KMS-11 (cell line): ENCODE measurements at regions not wholly inside any gene's neighbourhood (a gene's known extent, or its start where the extent isn't known, plus 50 kb on each side); places are given as distances from the start of the nearest gene placed in this dataset.

Experiments used
- H2AFZ ChIP-seq: fragments of 200-600 bp; sonication (generic); 2 replicates; pipeline ENCODE4 v1.6.1; 2016; ENCODE audit warnings: antibody characterized with exemption, mixed run types, low read depth
- H3K27ac ChIP-seq: fragments of 200-600 bp; sonication (generic); 2 replicates; pipeline ENCODE4 v1.6.1; 2016; ENCODE audit warnings: mild to moderate bottlenecking, mixed run types
- H3K27me3 ChIP-seq: fragments of 200-600 bp; sonication (generic); 2 replicates; pipeline ENCODE4 v1.6.1; 2017; ENCODE audit warnings: mild to moderate bottlenecking, low read depth, mixed run types, moderate library complexity; ENCODE audit not compliant: insufficient read depth
- H3K36me3 ChIP-seq: fragments of 200-600 bp; sonication (generic); 2 replicates; pipeline ENCODE4 v1.6.1; 2017; ENCODE audit warnings: mild to moderate bottlenecking, mixed run types; ENCODE audit not compliant: insufficient read depth
- H3K4me1 ChIP-seq: fragments of 200-600 bp; sonication (generic); 2 replicates; pipeline ENCODE4 v1.6.1; 2016; ENCODE audit warnings: mild to moderate bottlenecking, low read depth, mixed run types; ENCODE audit not compliant: poor library complexity, severe bottlenecking
- H3K4me2 ChIP-seq: fragments of 200-600 bp; sonication (generic); 2 replicates; pipeline ENCODE4 v1.7.0; 2016; ENCODE audit warnings: mild to moderate bottlenecking, mixed run types
- H3K4me3 ChIP-seq: fragments of 200-600 bp; sonication (generic); IDR thresholded peaks from 2 replicates; pipeline ENCODE4 v1.6.1; 2017; ENCODE audit warnings: low read depth, low read length, mixed read lengths; ENCODE audit not compliant: insufficient read depth
- H3K79me2 ChIP-seq: fragments of 200-600 bp; sonication (generic); 2 replicates; pipeline ENCODE4 v1.6.1; 2016; ENCODE audit warnings: low read depth, mixed run types; ENCODE audit not compliant: insufficient read depth
- H3K9ac ChIP-seq: fragments of 200-600 bp; sonication (generic); 2 replicates; pipeline ENCODE4 v1.6.1; 2016; ENCODE audit warnings: mild to moderate bottlenecking, mixed run types
- H4K20me1 ChIP-seq: fragments of 200-600 bp; sonication (generic); 2 replicates; pipeline ENCODE4 v1.6.1; 2016; ENCODE audit warnings: mild to moderate bottlenecking, mixed run types; ENCODE audit not compliant: insufficient read depth
- TF ChIP-seq, protein P1 (sequence below): fragments of 200-600 bp; sonication (generic); conservative IDR thresholded peaks from 2 replicates; pipeline ENCODE4 v1.6.1; 2017; ENCODE audit warnings: low read depth, mild to moderate bottlenecking, antibody characterized with exemption, low read length, moderate library complexity, mixed read lengths

DNA sequence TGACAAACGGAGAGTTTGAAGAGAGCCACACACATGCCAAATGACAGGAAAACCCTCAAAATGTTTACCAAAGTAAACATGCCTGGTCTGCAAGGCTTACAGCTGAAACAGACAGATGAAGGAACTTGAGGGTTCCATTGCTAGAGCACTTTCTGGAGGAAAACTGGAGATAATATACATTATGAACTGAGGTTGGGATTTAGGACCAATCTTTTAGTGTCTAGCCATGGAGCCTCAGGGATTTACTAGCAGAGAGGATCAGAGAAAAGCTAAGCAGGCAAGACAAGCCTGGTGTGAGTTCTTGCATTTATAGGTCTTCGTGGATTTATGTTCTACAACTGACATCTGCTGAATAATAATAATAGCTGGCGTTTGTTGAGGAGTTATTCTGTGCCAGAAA lies 205.3 kb downstream of the AEBP2 start:
- TF ChIP-seq, protein P1, sequence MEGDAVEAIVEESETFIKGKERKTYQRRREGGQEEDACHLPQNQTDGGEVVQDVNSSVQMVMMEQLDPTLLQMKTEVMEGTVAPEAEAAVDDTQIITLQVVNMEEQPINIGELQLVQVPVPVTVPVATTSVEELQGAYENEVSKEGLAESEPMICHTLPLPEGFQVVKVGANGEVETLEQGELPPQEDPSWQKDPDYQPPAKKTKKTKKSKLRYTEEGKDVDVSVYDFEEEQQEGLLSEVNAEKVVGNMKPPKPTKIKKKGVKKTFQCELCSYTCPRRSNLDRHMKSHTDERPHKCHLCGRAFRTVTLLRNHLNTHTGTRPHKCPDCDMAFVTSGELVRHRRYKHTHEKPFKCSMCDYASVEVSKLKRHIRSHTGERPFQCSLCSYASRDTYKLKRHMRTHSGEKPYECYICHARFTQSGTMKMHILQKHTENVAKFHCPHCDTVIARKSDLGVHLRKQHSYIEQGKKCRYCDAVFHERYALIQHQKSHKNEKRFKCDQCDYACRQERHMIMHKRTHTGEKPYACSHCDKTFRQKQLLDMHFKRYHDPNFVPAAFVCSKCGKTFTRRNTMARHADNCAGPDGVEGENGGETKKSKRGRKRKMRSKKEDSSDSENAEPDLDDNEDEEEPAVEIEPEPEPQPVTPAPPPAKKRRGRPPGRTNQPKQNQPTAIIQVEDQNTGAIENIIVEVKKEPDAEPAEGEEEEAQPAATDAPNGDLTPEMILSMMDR = no peak
- H3K4me3 ChIP-seq = no peak overlapping the region
- H3K4me1 ChIP-seq = peaks cover 8% of the 10 kb centered on the region

DNA sequence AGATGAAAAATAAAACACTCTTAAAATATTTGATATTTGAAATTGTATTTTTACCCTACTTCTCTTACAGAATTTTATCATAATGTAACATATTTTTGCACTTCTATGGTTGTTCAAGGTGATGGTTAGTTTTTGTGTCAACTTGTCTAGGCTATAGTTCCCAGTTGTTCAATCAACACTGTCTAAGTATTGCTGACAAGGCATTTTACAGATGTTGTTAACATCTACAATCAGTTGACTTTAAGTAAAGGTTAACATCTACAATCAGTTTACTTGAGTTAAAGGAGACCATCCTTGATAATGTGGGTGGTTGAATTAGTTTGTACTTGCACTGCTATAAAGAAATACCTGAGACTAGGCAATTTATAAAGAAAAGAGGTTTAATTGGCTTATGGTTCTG lies 206.5 kb downstream of the AEBP2 start:
- H3K9ac ChIP-seq = no peak overlapping the region
- H3K4me2 ChIP-seq = no peak overlapping the region
- no peaks in the 10 kb centered on the region for H4K20me1 ChIP-seq
- TF ChIP-seq, protein P1 = no peak
- no peaks in the 10 kb centered on the region for H3K79me2 ChIP-seq
- H3K4me1 ChIP-seq = peaks cover 8% of the 10 kb centered on the region
- no peaks in the 10 kb centered on the region for H3K36me3 ChIP-seq
- H2AFZ ChIP-seq = no peak overlapping the region
- no peak overlapping the region for H3K4me3 ChIP-seq
- H3K27me3 ChIP-seq = no peaks in the 10 kb centered on the region
- H3K27ac ChIP-seq = no peak overlapping the region

More for the DNA sequence above, 205.3 kb downstream of the AEBP2 start:
- Histone ChIP-seq H3K9ac (no peak overlapping the region), H3K27me3 (no peaks in the 10 kb centered on the region), H2AFZ (no peak overlapping the region), H4K20me1 (no peaks in the 10 kb centered on the region), H3K79me2 (no peaks in the 10 kb centered on the region), H3K36me3 (no peaks in the 10 kb centered on the region), H3K4me2 (no peak overlapping the region), H3K27ac (no peak overlapping the region)

DNA sequence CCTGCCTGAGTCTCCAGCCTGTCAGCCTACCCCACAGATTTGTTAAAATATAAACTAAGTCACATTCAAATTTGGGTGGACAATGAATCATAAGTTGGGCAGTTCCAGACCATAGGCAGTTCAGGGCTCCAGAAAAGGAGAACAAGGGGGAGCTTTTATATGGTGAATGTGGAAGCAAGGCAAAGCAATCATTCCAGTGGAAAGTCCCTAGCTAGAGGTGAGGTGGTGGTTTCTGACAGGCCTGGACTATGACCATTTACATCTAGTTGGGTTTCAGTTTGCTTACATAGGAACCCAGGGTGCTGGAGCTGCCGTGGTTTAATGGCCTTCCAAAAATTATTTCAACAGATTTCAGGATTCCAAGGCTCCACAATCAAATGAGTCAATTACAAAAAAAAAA lies 207.3 kb downstream of the AEBP2 start:
- no peak overlapping the region for H3K4me2 ChIP-seq
- H3K4me1 ChIP-seq = peaks cover 8% of the 10 kb centered on the region
- H3K9ac ChIP-seq = no peak overlapping the region
- H3K27me3 ChIP-seq = no peaks in the 10 kb centered on the region
- H2AFZ ChIP-seq = no peak overlapping the region
- TF ChIP-seq, protein P1 = no peak
- H3K79me2 ChIP-seq = no peaks in the 10 kb centered on the region
- no peak overlapping the region for H3K27ac ChIP-seq
- H4K20me1 ChIP-seq = no peaks in the 10 kb centered on the region
- no peak overlapping the region for H3K4me3 ChIP-seq
- no peaks in the 10 kb centered on the region for H3K36me3 ChIP-seq

DNA sequence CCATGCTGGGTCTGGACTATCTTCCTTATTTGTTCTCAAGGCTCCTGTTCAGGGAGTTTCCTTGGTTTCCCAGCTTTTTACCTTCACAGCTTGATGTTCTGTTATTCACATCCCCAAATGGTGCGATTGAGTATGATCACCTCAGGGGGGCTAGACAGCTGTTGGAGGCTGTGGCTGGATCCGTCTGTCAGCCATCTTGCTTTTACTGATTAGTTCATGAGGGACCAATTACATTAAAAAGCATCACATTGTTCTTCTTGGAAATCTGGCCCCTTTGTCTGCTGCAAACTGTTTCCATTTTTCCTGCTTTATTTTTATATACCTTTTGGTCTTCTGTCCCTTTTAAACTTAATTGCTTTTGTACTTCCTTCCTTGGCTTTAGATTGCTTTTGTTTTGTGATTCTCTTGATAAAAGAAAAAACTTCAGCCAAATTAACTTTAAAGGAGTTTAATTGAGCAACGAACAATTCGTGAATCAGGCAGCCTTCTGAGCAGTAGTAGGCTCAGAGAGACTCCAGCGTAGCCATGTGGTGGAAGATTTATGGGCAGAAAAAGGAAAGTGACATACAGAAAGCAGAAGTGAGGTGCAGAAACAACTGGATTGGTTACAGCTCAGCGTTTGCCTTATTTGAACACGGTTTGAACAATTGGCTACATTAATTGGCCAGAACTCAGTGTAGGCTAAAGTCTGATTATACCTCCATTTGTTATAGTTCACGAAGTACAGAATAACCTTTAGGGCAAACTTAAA lies 208.7 kb downstream of the AEBP2 start:
- H3K4me3 ChIP-seq = no peak overlapping the region
- no peak overlapping the region for H3K4me2 ChIP-seq
- H3K4me1 ChIP-seq = peaks cover 8% of the 10 kb centered on the region
- TF ChIP-seq, protein P1 = no peak
- H2AFZ ChIP-seq = no peak overlapping the region
- H3K27ac ChIP-seq = no peak overlapping the region
- no peaks in the 10 kb centered on the region for H4K20me1 ChIP-seq
- no peak overlapping the region for H3K9ac ChIP-seq
- no peaks in the 10 kb centered on the region for H3K36me3 ChIP-seq
- no peaks in the 10 kb centered on the region for H3K79me2 ChIP-seq
- no peaks in the 10 kb centered on the region for H3K27me3 ChIP-seq
